ENCODE measurements at regions not wholly inside any gene's neighbourhood (a gene's known extent, or its start where the extent isn't known, plus 50 kb on each side); places are given as distances from the start of the nearest gene placed in this dataset.
A peak's percentile ranks its signal among the peaks of the same experiment; 100 is the strongest.

DNA sequence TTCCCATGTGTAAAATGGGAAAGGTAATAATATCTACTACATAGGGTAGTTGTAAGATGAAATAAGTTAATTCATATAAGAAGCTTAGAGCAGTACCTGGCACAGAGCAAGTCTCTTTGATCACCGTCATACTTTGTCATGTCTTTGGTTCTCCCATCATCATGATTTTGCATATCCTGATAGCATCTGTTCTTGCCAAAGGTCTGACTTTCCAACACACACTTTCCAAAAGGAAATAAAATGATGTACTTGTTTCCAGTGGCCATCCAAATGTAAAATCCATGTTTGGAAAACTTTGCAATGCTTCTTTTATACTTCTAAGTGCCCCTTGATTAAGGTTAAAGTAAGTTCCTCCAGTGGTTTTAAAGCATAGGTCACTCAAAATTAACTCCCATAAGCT is 266.9 kb upstream of the PTGER4 start:
- H3K4me3 ChIP-seq (ENCODE audit: low read length): no peak overlapping the region
- TF ChIP-seq, protein P1, sequence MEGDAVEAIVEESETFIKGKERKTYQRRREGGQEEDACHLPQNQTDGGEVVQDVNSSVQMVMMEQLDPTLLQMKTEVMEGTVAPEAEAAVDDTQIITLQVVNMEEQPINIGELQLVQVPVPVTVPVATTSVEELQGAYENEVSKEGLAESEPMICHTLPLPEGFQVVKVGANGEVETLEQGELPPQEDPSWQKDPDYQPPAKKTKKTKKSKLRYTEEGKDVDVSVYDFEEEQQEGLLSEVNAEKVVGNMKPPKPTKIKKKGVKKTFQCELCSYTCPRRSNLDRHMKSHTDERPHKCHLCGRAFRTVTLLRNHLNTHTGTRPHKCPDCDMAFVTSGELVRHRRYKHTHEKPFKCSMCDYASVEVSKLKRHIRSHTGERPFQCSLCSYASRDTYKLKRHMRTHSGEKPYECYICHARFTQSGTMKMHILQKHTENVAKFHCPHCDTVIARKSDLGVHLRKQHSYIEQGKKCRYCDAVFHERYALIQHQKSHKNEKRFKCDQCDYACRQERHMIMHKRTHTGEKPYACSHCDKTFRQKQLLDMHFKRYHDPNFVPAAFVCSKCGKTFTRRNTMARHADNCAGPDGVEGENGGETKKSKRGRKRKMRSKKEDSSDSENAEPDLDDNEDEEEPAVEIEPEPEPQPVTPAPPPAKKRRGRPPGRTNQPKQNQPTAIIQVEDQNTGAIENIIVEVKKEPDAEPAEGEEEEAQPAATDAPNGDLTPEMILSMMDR (conservative IDR thresholded peaks at IDR 0.05; ENCODE audit: low read depth, low read length): no peak
- no peak for DNase-seq (ENCODE audit: low read depth)

- H3K4me3 ChIP-seq (ENCODE audit: low read length): no peak overlapping the region
- TF ChIP-seq, protein P1 (conservative IDR thresholded peaks at IDR 0.05; ENCODE audit: low read depth, low read length): no peak
- no peak for DNase-seq (ENCODE audit: low read depth)
Observed at GRCh38 chr5:40410964-40411635, 268.6 kb upstream of the PTGER4 start.

- peak; percentile 63 for DNase-seq (ENCODE audit: low read depth)
- H3K4me3 ChIP-seq (ENCODE audit: low read length): no peak overlapping the region
- TF ChIP-seq, protein P1 (conservative IDR thresholded peaks at IDR 0.05; ENCODE audit: low read depth, low read length): no peak
Observed at GRCh38 chr5:40410231-40410861, 269.4 kb upstream of the PTGER4 start.

GRCh38 chr5:40409601-40410000 is 270.1 kb upstream of the PTGER4 start:
- TF ChIP-seq, protein P1 (conservative IDR thresholded peaks at IDR 0.05; ENCODE audit: low read depth, low read length): no peak
- no peak for DNase-seq (ENCODE audit: low read depth)
- H3K4me3 ChIP-seq (ENCODE audit: low read length): no peak overlapping the region

DNA sequence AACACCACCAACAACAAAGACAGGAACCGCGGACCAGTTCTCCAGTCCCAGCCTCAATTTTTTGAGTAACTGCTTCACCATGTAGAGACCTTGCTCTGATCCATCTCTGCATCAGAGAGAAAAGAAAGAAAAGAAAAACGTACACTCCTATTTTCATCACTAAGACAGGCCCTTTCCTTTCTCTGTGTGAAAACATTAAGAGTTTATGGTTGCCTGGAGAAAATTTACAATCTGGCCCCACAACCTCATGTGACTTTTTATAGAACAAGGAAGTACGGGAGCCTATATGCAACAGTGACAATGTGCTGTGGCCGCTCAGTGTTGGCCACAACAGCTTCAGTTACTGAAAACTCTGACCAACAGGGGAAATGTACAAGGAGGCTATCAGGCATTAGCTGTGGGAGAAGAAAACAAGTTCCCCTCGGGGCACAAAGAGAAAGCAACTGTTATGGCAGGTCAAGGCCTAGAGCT is 272.9 kb upstream of the PTGER4 start:
- TF ChIP-seq, protein P1 (conservative IDR thresholded peaks at IDR 0.05; ENCODE audit: low read depth, low read length): no peak
- no peak for DNase-seq (ENCODE audit: low read depth)
- no peak overlapping the region for H3K4me3 ChIP-seq (ENCODE audit: low read length)

GRCh38 chr5:40405996-40406740 is 273.5 kb upstream of the PTGER4 start:
- no peak overlapping the region for H3K4me3 ChIP-seq (ENCODE audit: low read length)
- TF ChIP-seq, protein P1 (conservative IDR thresholded peaks at IDR 0.05; ENCODE audit: low read depth, low read length): no peak
- no peak for DNase-seq (ENCODE audit: low read depth)

Measured in retinal pigment epithelial cell (primary cell).